ENCODE measurements at regions not wholly inside any gene's neighbourhood (a gene's known extent, or its start where the extent isn't known, plus 50 kb on each side); places are given as distances from the start of the nearest gene placed in this dataset.

DNA sequence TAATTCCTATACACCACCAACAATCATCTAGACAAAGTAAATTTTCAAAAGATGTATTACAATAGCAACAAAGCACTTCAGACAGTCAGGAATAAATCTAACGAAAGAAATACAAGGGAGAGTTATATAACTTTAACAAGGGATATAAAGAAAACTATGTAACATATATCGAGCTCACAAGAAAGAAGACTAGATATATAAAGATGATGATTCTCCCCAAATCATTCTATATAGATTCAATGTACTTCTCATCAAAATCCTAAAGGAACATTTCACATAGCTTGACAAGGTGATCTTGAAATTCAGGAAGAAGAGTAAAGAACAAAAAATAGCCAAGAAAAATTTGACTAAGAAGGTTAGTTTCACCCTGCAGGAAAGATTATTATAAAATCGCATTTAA, 179.4 kb downstream of the SP3 start:
- no peak overlapping the region for H3K4me3 ChIP-seq (ENCODE audit: control insufficient read depth, low read depth, low read length)
- TF ChIP-seq CTCF (IDR thresholded peaks at IDR 0.05; ENCODE audit: control insufficient read depth, insufficient read depth, low read depth, low read length, missing control alignments): no peak
- DNase-seq (ENCODE audit: low read depth): no peak

DNA sequence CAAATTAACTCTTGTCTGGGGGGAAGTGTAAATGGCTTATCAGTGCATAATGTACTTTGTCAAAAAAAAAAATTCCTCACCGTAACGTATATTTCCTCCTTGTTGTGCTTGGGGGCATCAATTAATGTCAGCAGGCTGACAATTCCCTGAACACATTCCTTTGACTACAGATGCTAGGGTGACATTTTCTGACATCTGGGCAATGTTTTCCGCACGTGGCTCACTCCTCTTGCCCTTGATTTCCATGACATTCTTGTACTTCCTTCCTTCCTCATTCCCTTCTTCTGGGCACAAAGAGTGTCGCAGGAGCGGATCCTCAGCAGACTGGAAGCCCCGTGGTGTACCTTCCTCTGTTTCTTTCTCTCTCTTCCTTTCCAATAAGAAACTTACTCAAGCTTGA, 173.7 kb downstream of the SP3 start:
- H3K4me3 ChIP-seq (ENCODE audit: control insufficient read depth, low read depth, low read length): no peak overlapping the region
- no peak for TF ChIP-seq CTCF (IDR thresholded peaks at IDR 0.05; ENCODE audit: control insufficient read depth, insufficient read depth, low read depth, low read length, missing control alignments)
- DNase-seq (ENCODE audit: low read depth): no peak

DNA sequence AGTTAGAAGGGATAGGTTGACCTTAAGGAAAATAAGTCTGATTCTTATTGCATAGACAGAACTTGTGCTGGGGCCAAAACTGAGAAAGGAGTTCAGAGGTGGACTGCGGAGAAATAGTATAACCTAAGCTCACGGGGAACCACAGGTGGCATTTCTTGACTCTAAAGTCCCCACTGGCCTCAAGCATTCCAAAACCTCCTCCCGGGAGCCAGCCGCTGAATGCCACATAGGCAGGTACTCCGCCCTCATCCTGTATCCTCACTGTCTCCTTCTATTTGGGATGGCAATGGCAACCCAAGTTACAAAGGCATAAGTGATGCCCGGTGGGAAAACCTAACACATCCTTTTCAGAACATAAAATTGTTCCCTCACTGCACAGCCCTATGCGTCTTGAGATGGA, 173.0 kb downstream of the SP3 start:
- DNase-seq (ENCODE audit: low read depth): no peak
- no peak overlapping the region for H3K4me3 ChIP-seq (ENCODE audit: control insufficient read depth, low read depth, low read length)
- no peak for TF ChIP-seq CTCF (IDR thresholded peaks at IDR 0.05; ENCODE audit: control insufficient read depth, insufficient read depth, low read depth, low read length, missing control alignments)

DNA sequence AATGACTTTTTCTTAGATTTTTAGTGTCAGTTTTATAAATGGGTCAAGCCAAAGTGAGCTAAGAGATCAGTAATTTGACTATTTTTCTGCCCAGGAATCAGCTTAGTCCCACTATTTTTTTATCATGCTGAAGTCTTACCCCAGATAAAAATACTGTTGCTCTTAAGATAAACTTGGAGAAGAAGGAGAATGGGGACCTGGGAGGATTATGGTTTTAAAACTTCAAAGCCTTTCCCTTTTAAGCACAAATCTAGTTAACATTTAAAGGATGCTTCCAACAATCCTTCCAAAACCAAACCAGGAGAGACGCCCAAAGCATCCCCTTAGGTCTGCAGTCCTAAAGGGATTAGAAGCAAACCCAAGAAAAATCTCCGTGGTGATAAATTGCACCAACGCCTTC, 172.4 kb downstream of the SP3 start:
- no peak overlapping the region for H3K4me3 ChIP-seq (ENCODE audit: control insufficient read depth, low read depth, low read length)
- TF ChIP-seq CTCF (IDR thresholded peaks at IDR 0.05; ENCODE audit: control insufficient read depth, insufficient read depth, low read depth, low read length, missing control alignments): no peak
- no peak for DNase-seq (ENCODE audit: low read depth)

DNA sequence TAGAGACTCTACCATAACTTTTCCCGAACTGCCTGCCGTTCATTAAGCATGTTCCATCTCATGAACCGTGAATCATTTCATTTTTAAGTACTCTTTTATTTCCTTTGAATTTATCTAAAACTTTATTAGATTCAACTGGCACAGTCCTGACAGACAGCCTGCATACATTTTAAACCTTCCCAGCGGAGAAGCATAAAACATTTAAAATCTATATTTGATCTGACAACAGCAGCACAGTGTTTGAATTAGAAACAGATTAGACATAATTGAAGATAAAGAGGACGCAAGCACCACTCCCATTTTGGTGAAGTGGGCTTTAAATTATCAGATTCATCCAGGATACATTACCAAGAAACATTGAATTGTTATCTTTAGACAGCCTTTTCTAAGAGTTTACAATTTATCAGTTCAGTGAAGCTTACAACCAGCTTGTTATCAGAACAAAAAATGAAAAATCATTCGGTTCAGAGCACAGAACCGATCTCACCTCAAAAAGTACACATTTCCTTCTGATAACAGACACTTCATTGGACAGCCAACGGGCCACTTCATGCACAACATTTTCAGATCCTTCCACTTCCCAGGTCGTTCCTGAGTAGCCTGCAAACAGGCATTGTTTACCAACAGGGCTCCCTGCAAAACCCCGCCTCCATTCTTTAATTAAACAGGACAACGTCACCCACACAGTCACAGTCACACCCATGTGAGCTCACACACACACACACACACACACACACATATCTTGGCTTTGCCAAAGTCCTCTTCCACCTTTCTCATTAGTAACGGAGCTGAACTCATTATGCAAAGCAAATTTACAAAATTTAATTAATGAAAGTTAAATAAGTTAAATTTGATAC, 171.2 kb downstream of the SP3 start:
- no peak overlapping the region for H3K4me3 ChIP-seq (ENCODE audit: control insufficient read depth, low read depth, low read length)
- no peak for TF ChIP-seq CTCF (IDR thresholded peaks at IDR 0.05; ENCODE audit: control insufficient read depth, insufficient read depth, low read depth, low read length, missing control alignments)
- no peak for DNase-seq (ENCODE audit: low read depth)

- no peak overlapping the region for H3K4me3 ChIP-seq (ENCODE audit: control insufficient read depth, low read depth, low read length)
- TF ChIP-seq CTCF (IDR thresholded peaks at IDR 0.05; ENCODE audit: control insufficient read depth, insufficient read depth, low read depth, low read length, missing control alignments): no peak
- DNase-seq (ENCODE audit: low read depth): no peak
Observed at GRCh38 chr2:173797586-173798263, 167.4 kb downstream of the SP3 start.

All from AG09309 (cell line).